Uterus (tissue), 2 donors: ENCODE measurements at regions not wholly inside any gene's neighbourhood (a gene's known extent, or its start where the extent isn't known, plus 50 kb on each side); places are given as distances from the start of the nearest gene placed in this dataset.

Experiments used
- CTCF ChIP-seq, 4 experiments: fragments of 200-600 bp in 2 of 4; fragments of 450-650 bp in 2 of 4; sonication (generic) in 2 of 4; IDR thresholded peaks; one replicate each; pipeline ENCODE4 v1.5.1; 2016 to 2019; ENCODE audit warnings: antibody characterized with exemption in 4 of 4, mild to moderate bottlenecking in 2 of 4, moderate library complexity in 1 of 4
- POLR2A ChIP-seq, 2 donors: fragments of 450-650 bp; IDR thresholded peaks; one replicate each; pipeline ENCODE4 v1.6.1; 2016; ENCODE audit warnings: antibody characterized with exemption in 2 of 2, mild to moderate bottlenecking in 1 of 2, moderate library complexity in 1 of 2

GRCh38 chr5:5643481-5643880 is 221.0 kb downstream of the ICE1 start:
- no peak for TF ChIP-seq CTCF (IDR thresholded peaks at IDR 0.05)
- no peak for TF ChIP-seq POLR2A (IDR thresholded peaks at IDR 0.05)
